Fibroblast of lung (primary cell): ENCODE measurements at regions not wholly inside any gene's neighbourhood (a gene's known extent, or its start where the extent isn't known, plus 50 kb on each side); places are given as distances from the start of the nearest gene placed in this dataset.

Experiments
- DNase-seq, 2 donors: peaks; one replicate each; pipeline versions ENCODE4 v3.0.0 to v3.0.0-alpha.2; 2010; ENCODE audit warnings: low read depth in 2 of 2
- H2AFZ ChIP-seq: 2 replicates; pipeline ENCODE4 v1.5.1; 2012; ENCODE audit warnings: low read length, control low read depth, inconsistent platforms
- H3K27ac ChIP-seq: 2 replicates; pipeline ENCODE4 v1.5.1; 2011; ENCODE audit warnings: low read length, control low read depth; ENCODE audit not compliant: insufficient read depth
- H3K27me3 ChIP-seq: 2 replicates; pipeline ENCODE4 v1.5.1; 2011; ENCODE audit warnings: mild to moderate bottlenecking, low read length; ENCODE audit not compliant: control insufficient read depth, insufficient read depth
- H3K36me3 ChIP-seq: 2 replicates; pipeline ENCODE4 v1.5.1; 2011; ENCODE audit warnings: low read length; ENCODE audit not compliant: control insufficient read depth, insufficient read depth
- H3K4me1 ChIP-seq: 2 replicates; pipeline ENCODE4 v1.5.1; 2011; ENCODE audit warnings: low read length; ENCODE audit not compliant: control insufficient read depth, insufficient read depth; ENCODE audit errors: extremely low read depth
- H3K4me2 ChIP-seq: 2 replicates; pipeline ENCODE4 v1.5.1; 2011; ENCODE audit warnings: low read length, control low read depth; ENCODE audit not compliant: insufficient read depth; ENCODE audit errors: extremely low read depth
- H3K4me3 ChIP-seq, 4 experiments: fragments of 200-600 bp in 1 of 4; sonication (generic) in 1 of 4; replicated peaks in 1 of 4; 2 replicates each; pipeline ENCODE4 v1.5.1; 2011 to 2016; ENCODE audit warnings: low read length in 4 of 4, low read depth in 3 of 4, mild to moderate bottlenecking in 3 of 4, control low read depth in 2 of 4, inconsistent platforms in 1 of 4, mixed read lengths in 1 of 4; ENCODE audit not compliant: insufficient read depth in 1 of 4; ENCODE audit errors: control extremely low read depth in 1 of 4
- H3K79me2 ChIP-seq: 2 replicates; pipeline ENCODE4 v1.5.1; 2012; ENCODE audit warnings: mild to moderate bottlenecking, low read length, inconsistent platforms; ENCODE audit not compliant: control insufficient read depth, insufficient read depth
- H3K9ac ChIP-seq: 2 replicates; pipeline ENCODE4 v1.5.1; 2011; ENCODE audit warnings: mild to moderate bottlenecking, low read length, control low read depth; ENCODE audit not compliant: insufficient read depth
- H3K9me3 ChIP-seq: 2 replicates; pipeline ENCODE4 v1.5.1; 2012; ENCODE audit warnings: low read depth, low read length; ENCODE audit not compliant: control insufficient read depth, insufficient read depth
- H4K20me1 ChIP-seq: 2 replicates; pipeline ENCODE4 v1.5.1; 2011; ENCODE audit warnings: low read length; ENCODE audit not compliant: control insufficient read depth, insufficient read depth; ENCODE audit errors: extremely low read depth
- CTCF ChIP-seq, 2 donors: IDR thresholded peaks in 1 of 2; conservative IDR thresholded peaks in 1 of 2; 1 replicate in 1 of 2; 2 replicates in 1 of 2; pipeline ENCODE4 v1.5.1; 2011 to 2012; ENCODE audit warnings: low read length in 2 of 2, control low read depth in 1 of 2, inconsistent platforms in 1 of 2, low read depth in 1 of 2, mild to moderate bottlenecking in 1 of 2
- EZH2 ChIP-seq: IDR thresholded peaks from 2 replicates; pipeline ENCODE4 v1.5.1; 2012; ENCODE audit warnings: low read length, control low read depth, mild to moderate bottlenecking; ENCODE audit errors: missing control alignments

DNA sequence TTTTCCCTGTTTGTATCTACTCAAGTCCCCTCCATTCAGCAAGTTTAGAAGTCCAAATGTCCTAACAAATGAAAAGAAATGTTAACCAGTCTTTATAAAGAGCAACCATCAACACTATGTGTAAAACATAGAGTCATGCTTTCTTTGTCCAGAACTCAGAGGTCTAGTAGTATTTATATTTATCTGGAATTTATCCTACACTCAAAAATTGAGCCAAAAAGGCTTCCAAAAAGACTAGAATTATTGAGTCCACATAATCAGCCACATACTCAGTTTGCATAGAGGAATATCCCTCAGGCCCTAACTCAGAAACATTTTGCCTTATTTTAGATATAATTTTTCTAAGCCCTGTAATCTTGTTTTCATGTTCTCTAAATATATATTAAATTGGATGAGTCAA lies 455.0 kb downstream of the COL12A1 start:
- DNase-seq: no peak
- Histone ChIP-seq H2AFZ (no peak overlapping the region), H3K27ac (no peak overlapping the region), H3K9me3 (no peaks in the 10 kb centered on the region), H3K27me3 (no peaks in the 10 kb centered on the region), H3K36me3 (no peaks in the 10 kb centered on the region), H4K20me1 (no peaks in the 10 kb centered on the region), H3K4me1 (no peaks in the 10 kb centered on the region), H3K9ac (no peak overlapping the region), H3K79me2 (no peaks in the 10 kb centered on the region), H3K4me2 (no peak overlapping the region), H3K4me3 (no peak overlapping the region)
- no peak for TF ChIP-seq CTCF (conservative IDR thresholded peaks at IDR 0.05 in 1 of 2, IDR thresholded peaks at IDR 0.05 in 1 of 2; ENCODE audit: low read depth in 1 of 2, low read length in 2 of 2)
- no peak for TF ChIP-seq EZH2

DNA sequence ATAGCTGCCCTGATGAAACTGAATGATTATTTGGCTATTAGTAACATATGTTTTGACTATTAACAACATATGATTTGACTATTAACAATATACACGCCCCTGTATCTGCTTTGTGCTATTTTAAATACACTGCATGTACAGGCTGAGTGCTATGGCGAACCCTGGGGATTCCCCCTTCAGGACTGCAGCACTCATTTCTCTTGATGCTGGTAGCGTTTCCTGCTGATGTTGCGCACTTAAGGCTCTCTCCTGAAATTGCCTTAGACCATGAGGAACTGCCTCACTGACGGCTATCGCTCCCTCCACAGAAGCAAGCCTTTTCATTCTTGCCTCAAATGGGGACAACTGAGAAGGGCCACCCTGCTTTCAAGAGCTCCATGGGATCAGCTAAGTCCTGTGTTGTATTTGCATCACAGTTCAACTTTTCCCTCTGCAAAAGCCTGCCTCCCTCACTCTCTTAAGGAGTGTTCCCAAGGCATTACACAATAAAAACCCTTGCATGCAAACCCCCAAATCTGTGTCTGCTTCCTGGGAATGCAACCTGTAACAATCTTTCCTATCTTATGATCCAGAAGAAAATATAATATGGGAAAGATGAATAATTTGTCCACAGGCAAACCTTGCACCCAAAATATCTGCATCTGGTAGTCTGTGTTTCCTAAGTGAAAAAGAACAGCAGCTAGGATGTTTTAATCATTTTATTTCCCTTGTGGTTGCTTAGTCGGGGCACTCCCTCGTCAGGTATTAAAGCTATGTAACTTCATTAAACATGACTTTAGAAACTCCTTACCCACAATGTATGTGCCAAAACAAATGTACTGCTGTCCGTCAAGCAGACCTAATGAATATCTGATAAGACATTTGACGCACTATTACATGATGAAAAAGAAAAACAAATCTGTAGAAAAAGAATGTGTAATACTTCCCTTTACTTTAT lies 456.4 kb downstream of the COL12A1 start:
- no peak overlapping the region for H3K4me3 ChIP-seq
- no peak overlapping the region for H3K9ac ChIP-seq
- H3K4me1 ChIP-seq: no peaks in the 10 kb centered on the region
- no peaks in the 10 kb centered on the region for H3K27me3 ChIP-seq
- DNase-seq: peak; percentile 31 to 87
- no peaks in the 10 kb centered on the region for H4K20me1 ChIP-seq
- no peak overlapping the region for H3K27ac ChIP-seq
- no peak overlapping the region for H2AFZ ChIP-seq
- H3K9me3 ChIP-seq: no peaks in the 10 kb centered on the region
- no peaks in the 10 kb centered on the region for H3K79me2 ChIP-seq
- H3K4me2 ChIP-seq: no peak overlapping the region
- TF ChIP-seq EZH2: no peak
- no peak for TF ChIP-seq CTCF (conservative IDR thresholded peaks at IDR 0.05 in 1 of 2, IDR thresholded peaks at IDR 0.05 in 1 of 2; ENCODE audit: low read depth in 1 of 2, low read length in 2 of 2)
- no peaks in the 10 kb centered on the region for H3K36me3 ChIP-seq

DNA sequence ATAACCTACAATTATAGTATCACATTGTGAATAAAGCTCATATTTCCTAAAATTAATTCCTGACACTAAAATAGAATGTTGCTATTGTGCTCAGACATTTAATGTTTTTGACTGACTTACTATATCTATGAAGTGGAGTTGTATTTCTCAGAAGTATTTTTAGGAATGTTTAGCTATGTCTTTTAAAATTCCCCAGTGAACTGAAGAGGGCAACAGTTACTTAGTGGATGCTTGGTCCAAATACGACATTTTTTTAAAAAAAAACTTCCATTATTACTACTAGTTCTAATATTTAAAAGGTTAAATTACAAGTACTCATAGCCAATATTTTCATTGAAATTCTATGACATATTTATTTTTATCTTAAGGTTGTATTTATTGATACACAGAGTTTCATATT lies 460.2 kb downstream of the COL12A1 start:
- H3K27me3 ChIP-seq: no peaks in the 10 kb centered on the region
- H2AFZ ChIP-seq: no peak overlapping the region
- no peaks in the 10 kb centered on the region for H3K4me1 ChIP-seq
- TF ChIP-seq CTCF (conservative IDR thresholded peaks at IDR 0.05 in 1 of 2, IDR thresholded peaks at IDR 0.05 in 1 of 2; ENCODE audit: low read depth in 1 of 2, low read length in 2 of 2): no peak
- TF ChIP-seq EZH2: no peak
- H3K4me2 ChIP-seq: no peak overlapping the region
- no peaks in the 10 kb centered on the region for H4K20me1 ChIP-seq
- no peaks in the 10 kb centered on the region for H3K79me2 ChIP-seq
- no peak overlapping the region for H3K9ac ChIP-seq
- DNase-seq: no peak
- H3K9me3 ChIP-seq: no peaks in the 10 kb centered on the region
- no peaks in the 10 kb centered on the region for H3K36me3 ChIP-seq
- H3K4me3 ChIP-seq: no peak overlapping the region
- no peak overlapping the region for H3K27ac ChIP-seq
